ENCODE measurements at regions not wholly inside any gene's neighbourhood (a gene's known extent, or its start where the extent isn't known, plus 50 kb on each side); places are given as distances from the start of the nearest gene placed in this dataset.
"Not testable (repeated sequence)": the region's sequence is repeated elsewhere in the genome, so short reads cannot be mapped to it uniquely, and the experiment has no call there.

DNA sequence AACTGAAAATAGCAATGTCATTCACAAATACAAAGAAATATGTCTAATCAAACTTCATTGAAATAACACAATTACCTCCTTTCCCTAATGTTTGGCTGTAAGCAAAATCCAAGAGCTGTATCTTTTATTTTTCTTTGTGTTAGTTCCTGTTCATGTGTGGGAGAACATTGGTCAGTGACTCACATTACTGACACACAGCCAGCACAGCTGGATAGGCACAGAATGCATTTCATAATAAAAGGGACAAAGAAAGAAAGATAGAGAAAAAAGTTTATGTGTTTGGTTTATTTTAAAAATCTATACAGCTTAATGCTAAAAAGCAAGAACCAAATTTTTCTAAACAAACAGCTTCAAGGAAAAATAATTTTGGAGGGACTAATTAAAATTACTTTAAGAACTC lies 185.6 kb upstream of the COL3A1 start:
- DNase-seq, result no peak

- DNase-seq, result no peak
Measured at GRCh38 chr2:188789951-188790350, 184.2 kb upstream of the COL3A1 start.

GRCh38 chr2:188794453-188794852 lies 179.7 kb upstream of the COL3A1 start:
- DNase-seq, result not testable (repeated sequence)

DNA sequence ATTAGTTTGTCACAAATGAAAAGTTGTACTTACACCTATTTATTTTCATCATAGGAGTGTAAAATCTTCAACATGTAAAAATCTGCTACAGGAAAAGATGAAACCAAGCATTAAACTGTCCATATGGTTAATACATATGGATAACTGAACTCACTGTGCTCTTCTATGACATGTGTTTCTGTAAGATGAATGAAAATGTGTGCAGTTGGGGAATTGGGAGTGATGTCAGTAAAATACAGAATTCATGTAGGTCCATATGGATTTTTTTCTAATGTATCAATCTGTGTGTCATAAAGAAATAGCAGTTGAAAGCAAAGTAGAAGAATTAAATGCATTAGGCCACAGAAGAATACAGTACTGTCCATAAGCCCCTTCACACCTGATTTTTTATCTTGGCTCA lies 178.4 kb upstream of the COL3A1 start:
- no peak for DNase-seq

GRCh38 chr2:188797371-188797770 lies 176.8 kb upstream of the COL3A1 start:
- no peak for DNase-seq

- no peak for DNase-seq
Measured at GRCh38 chr2:188798159-188798558, 176.0 kb upstream of the COL3A1 start.

GRCh38 chr2:188805219-188805618 lies 169.0 kb upstream of the COL3A1 start:
- no peak for DNase-seq

- no peak for DNase-seq
Measured at GRCh38 chr2:188808947-188809355, 165.2 kb upstream of the COL3A1 start.

DNA sequence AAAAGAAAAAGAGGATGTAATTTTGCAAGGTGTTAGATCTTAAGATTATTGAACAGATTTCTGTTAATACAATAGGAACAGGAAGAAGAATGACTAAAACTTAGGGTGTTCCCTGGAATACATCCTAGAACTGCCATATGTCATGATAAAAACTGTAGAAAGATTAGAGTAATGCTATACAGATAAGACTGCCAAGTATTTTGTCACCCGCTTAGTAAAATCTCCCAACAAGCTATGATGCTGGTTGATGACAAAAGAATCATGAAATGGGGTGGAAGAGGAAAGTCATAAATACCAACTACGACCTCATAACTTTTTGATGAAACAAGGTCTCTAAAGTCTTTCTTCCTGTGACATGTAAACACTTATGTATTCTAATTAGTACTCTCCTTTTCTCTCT lies 163.6 kb upstream of the COL3A1 start:
- DNase-seq, result no peak

DNA sequence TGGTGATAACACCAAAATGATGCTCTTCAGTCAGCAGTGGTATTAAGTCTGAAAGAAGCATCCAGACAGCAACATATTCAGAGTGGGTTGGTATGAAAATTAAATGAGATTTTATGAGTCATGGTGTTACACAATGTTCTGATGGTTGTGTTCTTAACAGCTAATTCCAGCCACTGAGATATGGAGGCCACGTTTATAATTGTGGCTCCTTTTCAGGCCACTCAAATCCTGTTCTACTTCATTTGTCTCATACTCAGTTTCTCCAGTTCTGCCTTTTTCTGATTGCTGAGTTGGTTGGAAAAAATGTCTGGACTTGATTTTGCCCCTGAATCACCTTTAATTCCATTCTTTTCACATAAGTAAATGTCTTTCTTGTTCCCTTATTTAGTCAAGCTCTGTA lies 162.7 kb upstream of the COL3A1 start:
- no peak for DNase-seq

- no peak for DNase-seq
Measured at GRCh38 chr2:188813315-188813714, 160.9 kb upstream of the COL3A1 start.

DNA sequence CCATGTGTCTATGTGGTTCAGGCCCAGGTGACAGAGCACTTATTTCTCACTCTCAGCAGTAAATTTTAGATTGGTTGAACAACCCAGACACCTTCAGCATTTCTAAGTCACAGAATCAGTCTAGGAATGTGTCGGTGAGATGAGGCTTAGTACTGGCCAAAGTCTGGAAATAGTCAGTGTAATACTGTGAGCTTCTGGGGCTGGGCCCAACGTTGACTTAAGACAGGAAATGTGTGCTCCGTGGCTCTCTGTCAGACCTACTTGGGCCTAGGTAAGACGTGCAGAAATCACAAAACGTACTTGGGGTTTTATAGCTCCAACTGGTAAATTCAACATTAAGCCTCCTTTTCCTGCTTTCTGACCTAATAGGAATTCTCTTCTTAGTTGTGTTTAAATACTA lies 160.3 kb upstream of the COL3A1 start:
- DNase-seq, result no peak

DNA sequence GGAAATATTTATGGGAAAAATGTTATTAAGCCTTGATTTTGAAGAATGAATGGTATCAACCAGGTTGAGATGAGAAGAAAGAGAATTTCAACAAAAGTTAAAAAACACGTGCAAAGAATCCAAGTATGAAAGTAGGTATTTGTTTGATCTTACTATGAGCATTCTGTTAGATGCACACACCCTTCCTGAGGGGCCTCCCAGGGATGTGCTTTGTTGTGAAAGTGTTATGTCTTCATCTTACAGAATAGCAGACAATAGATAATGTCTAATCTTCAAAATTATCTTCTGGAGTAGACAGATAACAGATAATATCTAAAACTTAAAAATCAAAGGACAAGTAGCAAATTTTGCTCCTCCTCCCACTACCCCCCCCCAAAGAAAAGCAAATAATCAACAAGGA lies 155.2 kb upstream of the COL3A1 start:
- no peak for DNase-seq

DNA sequence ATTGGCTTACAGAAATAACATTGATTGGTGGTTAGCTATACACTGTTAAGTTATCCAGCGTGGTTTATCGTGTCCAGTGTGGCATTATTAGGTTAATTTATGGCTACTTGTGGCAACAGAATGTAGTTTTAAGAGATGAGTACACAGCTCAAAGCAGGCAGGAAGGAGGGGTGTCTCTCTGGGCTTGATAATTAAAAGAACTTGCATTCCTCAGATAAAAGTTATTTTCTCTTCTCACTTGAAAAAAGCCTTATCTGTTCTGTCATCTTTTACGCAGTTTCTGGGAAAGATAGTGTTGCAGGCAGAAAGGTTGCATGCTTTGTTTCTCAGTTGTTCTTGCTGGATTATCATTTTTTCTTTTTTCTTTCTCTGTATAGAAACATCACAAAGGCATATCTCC lies 154.4 kb upstream of the COL3A1 start:
- no peak for DNase-seq

- DNase-seq, result no peak
Measured at GRCh38 chr2:188820576-188820975, 153.6 kb upstream of the COL3A1 start.

DNA sequence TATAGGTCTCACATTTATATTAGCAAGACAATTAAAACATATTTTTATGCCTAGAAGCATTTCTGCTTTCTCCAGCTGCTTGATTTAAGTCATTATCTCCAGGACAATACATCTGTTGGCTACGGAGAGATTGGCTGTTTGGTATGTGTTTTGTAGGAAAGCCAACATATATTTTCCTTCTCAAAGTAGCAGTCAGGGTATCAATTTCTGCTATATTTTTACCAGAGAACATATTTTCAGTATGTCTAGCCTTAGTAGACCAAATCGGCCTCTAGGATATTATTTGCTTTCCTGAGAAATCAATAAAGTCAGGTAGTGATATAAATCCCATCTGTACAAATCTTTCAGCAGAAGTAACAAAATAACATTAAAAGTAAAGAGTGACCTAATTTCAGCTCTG lies 150.0 kb upstream of the COL3A1 start:
- no peak for DNase-seq

GRCh38 chr2:188833331-188833730 lies 140.8 kb upstream of the COL3A1 start:
- DNase-seq, result no peak

DNA sequence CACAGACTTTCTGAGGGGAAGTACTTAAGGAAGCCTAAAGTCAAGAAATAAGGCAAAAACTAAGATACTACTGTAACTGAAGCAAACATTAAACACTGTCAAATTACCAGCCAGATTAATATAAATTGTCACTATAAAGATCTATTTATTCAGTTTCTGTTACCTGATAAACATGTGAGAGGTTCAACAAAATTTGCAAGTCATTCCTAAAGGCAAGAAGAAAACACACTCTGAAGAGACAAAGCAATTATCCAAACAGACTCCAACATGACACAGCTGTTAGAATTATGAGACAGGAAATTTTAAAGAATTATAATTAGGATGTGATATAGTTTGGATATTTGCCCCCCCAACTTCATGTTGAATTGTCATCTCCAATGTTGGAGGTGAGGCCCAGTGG lies 140.4 kb upstream of the COL3A1 start:
- no peak for DNase-seq

DNA sequence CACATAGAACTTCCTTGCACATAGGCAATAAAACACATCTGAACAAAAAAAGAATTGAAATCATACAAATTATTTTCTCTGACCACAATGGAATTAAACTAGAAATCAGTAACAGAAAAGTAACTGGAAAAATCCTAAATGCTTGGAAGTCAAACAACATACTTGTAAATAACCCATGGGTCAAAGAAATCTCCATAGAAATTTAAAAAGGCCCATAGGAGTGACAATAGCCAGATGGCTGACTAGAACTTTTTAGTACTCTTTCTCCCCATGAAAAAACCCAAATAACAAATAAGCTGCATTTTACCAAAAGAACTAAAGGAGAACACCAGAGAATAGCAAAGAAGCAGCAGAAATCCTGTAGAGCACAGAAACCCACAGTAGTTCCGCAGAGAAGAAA lies 139.2 kb upstream of the COL3A1 start:
- no peak for DNase-seq

DNA sequence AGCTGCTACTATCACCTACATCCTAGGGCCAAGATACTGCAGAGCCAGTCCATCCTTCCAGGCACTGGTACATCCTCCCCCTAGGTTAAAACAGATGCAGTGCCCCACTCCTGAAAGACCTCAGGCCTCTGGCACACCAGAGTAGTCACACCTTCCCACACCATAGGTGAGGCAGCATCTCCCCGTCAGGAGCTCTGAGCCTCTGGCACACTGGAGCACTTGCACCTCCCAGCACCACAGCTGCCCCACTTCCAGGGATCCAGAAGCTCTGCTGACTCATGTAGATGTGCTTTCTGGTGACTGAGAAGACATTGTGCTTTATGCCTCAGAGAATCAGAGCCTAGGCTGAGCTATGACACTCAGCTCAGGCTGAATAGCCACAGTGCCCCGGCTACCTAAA lies 138.4 kb upstream of the COL3A1 start:
- no peak for DNase-seq

DNA sequence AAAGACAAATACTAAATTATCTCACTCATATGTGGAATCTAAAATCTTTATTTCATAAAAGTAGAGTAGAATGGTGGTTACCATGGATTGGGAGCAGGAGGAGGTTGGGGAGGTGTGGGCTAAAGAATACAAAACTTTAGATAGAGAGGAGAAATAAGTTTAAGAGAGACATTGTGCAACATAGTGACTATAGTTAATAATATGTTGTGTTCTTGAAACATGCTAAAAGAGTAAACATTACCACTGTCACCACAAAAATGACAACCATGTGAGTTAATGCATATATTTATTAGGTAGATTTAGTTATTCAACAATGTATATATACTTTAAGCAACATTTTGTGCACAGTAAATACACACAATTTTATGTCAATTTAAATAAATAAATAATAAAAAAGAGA lies 128.5 kb upstream of the COL3A1 start:
- no peak for DNase-seq

DNA sequence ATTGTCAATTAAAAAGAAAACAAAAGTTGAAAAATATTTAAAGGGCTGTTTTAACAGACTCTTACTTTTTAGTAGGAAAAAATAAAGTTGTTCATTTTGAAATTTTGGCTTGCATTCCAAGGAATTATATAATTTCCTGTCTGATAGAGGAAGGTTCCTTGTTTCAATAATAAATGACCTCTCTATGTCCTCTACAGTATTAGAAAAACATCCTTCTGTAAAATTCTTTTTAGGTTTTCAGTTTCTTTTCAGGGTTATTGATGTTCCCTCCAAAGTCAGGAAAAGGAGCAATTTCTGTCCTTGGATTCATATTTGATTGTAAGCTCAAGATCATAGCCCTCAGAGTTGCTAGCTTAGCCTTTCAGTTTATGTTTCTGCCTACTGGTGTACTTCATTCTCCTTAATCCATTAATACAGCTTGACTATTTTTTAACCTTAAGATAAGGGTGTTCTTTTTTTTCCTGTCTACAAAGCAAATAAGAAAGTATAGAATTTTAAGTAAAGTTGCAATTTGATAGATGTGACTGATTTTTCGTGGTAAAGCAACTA lies 125.2 kb upstream of the COL3A1 start:
- DNase-seq, result no peak

DNA sequence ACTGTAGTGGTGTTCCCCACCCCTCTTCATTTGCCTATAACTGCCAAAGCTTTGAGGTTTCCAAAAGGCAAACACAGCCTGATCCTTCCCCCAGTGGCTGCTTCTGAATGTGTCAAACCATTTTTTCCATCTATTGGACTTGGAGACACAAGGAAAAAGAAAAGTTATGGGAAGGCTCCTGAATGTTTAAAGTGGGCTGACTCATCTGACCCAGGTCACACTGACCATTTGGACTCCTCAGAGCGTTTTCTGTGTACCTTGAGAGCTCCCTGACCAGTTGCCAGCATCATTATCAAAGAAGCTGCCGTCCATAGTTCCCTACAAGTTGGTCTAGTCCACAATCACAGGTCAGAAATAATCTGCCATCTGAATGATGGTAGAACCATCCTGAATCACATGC lies 123.4 kb upstream of the COL3A1 start:
- no peak for DNase-seq

GRCh38 chr2:188851311-188851710 lies 122.9 kb upstream of the COL3A1 start:
- no peak for DNase-seq

- DNase-seq, result no peak
Measured at GRCh38 chr2:188851826-188852225, 122.3 kb upstream of the COL3A1 start.

GRCh38 chr2:188852772-188853171 lies 121.4 kb upstream of the COL3A1 start:
- DNase-seq, result no peak
